ENCODE measurements at regions not wholly inside any gene's neighbourhood (a gene's known extent, or its start where the extent isn't known, plus 50 kb on each side); places are given as distances from the start of the nearest gene placed in this dataset.

GRCh38 chr1:188397521-188397920 is 1568.8 kb downstream of the PLA2G4A start:
- Mint-ChIP-seq H3K4me3 (ENCODE audit: low read depth) (no peak overlapping the region), H3K4me1 (ENCODE audit: low read depth) (no peaks in the 10 kb centered on the region), H3K9me3 (ENCODE audit: low read depth) (peaks cover 10% of the 10 kb centered on the region), H3K36me3 (ENCODE audit: insufficient read depth) (no peaks in the 10 kb centered on the region), H3K27me3 (no peaks in the 10 kb centered on the region), H3K27ac (no peak overlapping the region)
- TF ChIP-seq CTCF (IDR thresholded peaks at IDR 0.05; ENCODE audit: unreplicated experiment): no peak
- DNase-seq (ENCODE audit: low spot score, unreplicated experiment): no peak

- DNase-seq (ENCODE audit: low spot score, unreplicated experiment): no peak
- peaks cover 10% of the 10 kb centered on the region for H3K9me3 Mint-ChIP-seq (ENCODE audit: low read depth)
- no peak overlapping the region for H3K4me3 Mint-ChIP-seq (ENCODE audit: low read depth)
- H3K27ac Mint-ChIP-seq: no peak overlapping the region
- TF ChIP-seq CTCF (IDR thresholded peaks at IDR 0.05; ENCODE audit: unreplicated experiment): no peak
- H3K4me1 Mint-ChIP-seq (ENCODE audit: low read depth): no peaks in the 10 kb centered on the region
- H3K27me3 Mint-ChIP-seq: no peaks in the 10 kb centered on the region
- no peaks in the 10 kb centered on the region for H3K36me3 Mint-ChIP-seq (ENCODE audit: insufficient read depth)
Observed at GRCh38 chr1:188402986-188403385, 1574.2 kb downstream of the PLA2G4A start.

- Mint-ChIP-seq H3K4me1 (ENCODE audit: low read depth) (no peaks in the 10 kb centered on the region), H3K27ac (no peak overlapping the region), H3K27me3 (no peaks in the 10 kb centered on the region), H3K4me3 (ENCODE audit: low read depth) (no peak overlapping the region), H3K9me3 (ENCODE audit: low read depth) (no peaks in the 10 kb centered on the region), H3K36me3 (ENCODE audit: insufficient read depth) (no peaks in the 10 kb centered on the region)
- no peak for TF ChIP-seq CTCF (IDR thresholded peaks at IDR 0.05; ENCODE audit: unreplicated experiment)
- no peak for DNase-seq (ENCODE audit: low spot score, unreplicated experiment)
Observed at GRCh38 chr1:188406636-188407035, 1577.9 kb downstream of the PLA2G4A start.

GRCh38 chr1:188420177-188420576 is 1591.4 kb downstream of the PLA2G4A start:
- Mint-ChIP-seq H3K27me3 (no peaks in the 10 kb centered on the region), H3K4me1 (ENCODE audit: low read depth) (peaks cover 3% of the 10 kb centered on the region), H3K9me3 (ENCODE audit: low read depth) (no peaks in the 10 kb centered on the region), H3K36me3 (ENCODE audit: insufficient read depth) (no peaks in the 10 kb centered on the region), H3K4me3 (ENCODE audit: low read depth) (no peak overlapping the region), H3K27ac (no peak overlapping the region)
- TF ChIP-seq CTCF (IDR thresholded peaks at IDR 0.05; ENCODE audit: unreplicated experiment): no peak
- no peak for DNase-seq (ENCODE audit: low spot score, unreplicated experiment)

GRCh38 chr1:188423073-188423472 is 1594.3 kb downstream of the PLA2G4A start:
- DNase-seq (ENCODE audit: low spot score, unreplicated experiment): no peak
- no peaks in the 10 kb centered on the region for H3K27me3 Mint-ChIP-seq
- peaks cover 3% of the 10 kb centered on the region for H3K4me1 Mint-ChIP-seq (ENCODE audit: low read depth)
- H3K27ac Mint-ChIP-seq: no peak overlapping the region
- no peak overlapping the region for H3K4me3 Mint-ChIP-seq (ENCODE audit: low read depth)
- no peaks in the 10 kb centered on the region for H3K36me3 Mint-ChIP-seq (ENCODE audit: insufficient read depth)
- no peaks in the 10 kb centered on the region for H3K9me3 Mint-ChIP-seq (ENCODE audit: low read depth)
- no peak for TF ChIP-seq CTCF (IDR thresholded peaks at IDR 0.05; ENCODE audit: unreplicated experiment)

All from progenitor cell of endocrine pancreas (in vitro differentiated cells).